SH-SY5Y (cell line): ENCODE measurements at regions not wholly inside any gene's neighbourhood (a gene's known extent, or its start where the extent isn't known, plus 50 kb on each side); places are given as distances from the start of the nearest gene placed in this dataset.

Experiments used
- GATA2 ChIP-seq: IDR thresholded peaks from 2 replicates; pipeline ENCODE4 v1.6.1; 2011; ENCODE audit warnings: mild to moderate bottlenecking, low read depth, low read length
- GATA3 ChIP-seq: IDR thresholded peaks from 2 replicates; pipeline ENCODE4 v1.6.1; 2011; ENCODE audit warnings: low read depth, mild to moderate bottlenecking, low read length, moderate library complexity

GRCh38 chr10:28986856-28987255, 302.0 kb upstream of the LYZL1 start:
- TF ChIP-seq GATA2, result no peak
- TF ChIP-seq GATA3, result no peak
